ENCODE measurements at regions not wholly inside any gene's neighbourhood (a gene's known extent, or its start where the extent isn't known, plus 50 kb on each side); places are given as distances from the start of the nearest gene placed in this dataset.
"Not testable (repeated sequence)": the region's sequence is repeated elsewhere in the genome, so short reads cannot be mapped to it uniquely, and the experiment has no call there.

- DNase-seq: no peak
Measured at GRCh38 chr7:81339946-81340345, 421.1 kb upstream of the SEMA3C start.

GRCh38 chr7:81333536-81333935, 414.7 kb upstream of the SEMA3C start:
- no peak for DNase-seq

GRCh38 chr7:81333004-81333403, 414.2 kb upstream of the SEMA3C start:
- DNase-seq: no peak

- DNase-seq: no peak
Measured at GRCh38 chr7:81331061-81332018, 412.5 kb upstream of the SEMA3C start.

GRCh38 chr7:81330108-81330507, 411.3 kb upstream of the SEMA3C start:
- no peak for DNase-seq

GRCh38 chr7:81327468-81328266, 408.8 kb upstream of the SEMA3C start:
- DNase-seq: peak in 1 of 3 experiments; percentile 41

- no peak for DNase-seq
Measured at GRCh38 chr7:81321949-81322348, 403.1 kb upstream of the SEMA3C start.

- DNase-seq: no peak
Measured at GRCh38 chr7:81317741-81318140, 398.9 kb upstream of the SEMA3C start.

- peak; percentile 19 to 67 (median 56) for DNase-seq
Measured at GRCh38 chr7:81308643-81309322, 389.9 kb upstream of the SEMA3C start.

- peak in 2 of 3 experiments; percentile 31 to 59 for DNase-seq
Measured at GRCh38 chr7:81301815-81302214, 383.0 kb upstream of the SEMA3C start.

GRCh38 chr7:81300753-81301152, 381.9 kb upstream of the SEMA3C start:
- no peak for DNase-seq

- DNase-seq: no peak
Measured at GRCh38 chr7:81299711-81300110, 380.9 kb upstream of the SEMA3C start.

GRCh38 chr7:81298951-81299666, 380.3 kb upstream of the SEMA3C start:
- DNase-seq: peak in 1 of 3 experiments; percentile 35

GRCh38 chr7:81297317-81297716, 378.5 kb upstream of the SEMA3C start:
- DNase-seq: no peak

- no peak for DNase-seq
Measured at GRCh38 chr7:81296726-81297125, 377.9 kb upstream of the SEMA3C start.

- DNase-seq: no peak
Measured at GRCh38 chr7:81294897-81295515, 376.2 kb upstream of the SEMA3C start.

- DNase-seq: no peak
Measured at GRCh38 chr7:81293806-81294205, 375.0 kb upstream of the SEMA3C start.

- DNase-seq: not testable (repeated sequence)
Measured at GRCh38 chr7:81286754-81287153, 367.9 kb upstream of the SEMA3C start.

GRCh38 chr7:81285142-81285871, 366.5 kb upstream of the SEMA3C start:
- DNase-seq: no peak

GRCh38 chr7:81284576-81284975, 365.7 kb upstream of the SEMA3C start:
- no peak for DNase-seq

- no peak for DNase-seq
Measured at GRCh38 chr7:81280531-81280930, 361.7 kb upstream of the SEMA3C start.
